ENCODE measurements at regions not wholly inside any gene's neighbourhood (a gene's known extent, or its start where the extent isn't known, plus 50 kb on each side); places are given as distances from the start of the nearest gene placed in this dataset.

DNA sequence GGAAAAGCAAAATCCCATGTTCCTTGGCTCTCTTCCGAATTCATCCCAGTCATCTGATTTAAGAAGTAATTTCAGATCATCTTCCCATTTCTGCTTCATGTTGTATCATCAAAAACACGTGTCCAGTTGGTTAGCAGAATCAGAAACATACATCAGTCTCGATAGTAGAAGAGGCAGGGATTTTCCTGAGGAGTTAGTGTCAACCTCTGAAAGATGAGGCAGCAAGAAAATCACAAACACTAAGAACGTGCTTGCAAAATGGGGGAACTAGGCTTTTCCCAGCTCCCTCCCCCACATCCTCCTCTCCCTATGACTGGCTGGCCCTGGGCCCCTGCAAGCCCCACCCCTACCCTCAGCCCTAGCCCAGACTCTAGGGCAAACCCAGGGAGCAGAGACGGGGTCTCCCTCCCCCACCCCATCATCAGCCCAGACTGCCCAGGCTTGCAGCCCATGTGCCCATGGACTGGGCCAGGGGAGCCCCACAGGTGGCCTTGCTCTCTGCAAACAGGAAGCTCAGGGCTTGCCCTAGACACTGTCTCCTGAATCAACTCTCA is 161.0 kb upstream of the ID2 start:
- POLR2A ChIA-PET = no interaction called here
- Histone ChIP-seq H3K4me1 (ENCODE audit: control insufficient read depth, insufficient read depth, low read length) (no peaks in the 10 kb centered on the region), H3K36me3 (ENCODE audit: control insufficient read depth in 2 of 2, insufficient read depth in 1 of 2, low read length in 2 of 2) (no peaks in the 10 kb centered on the region), H3K4me3 (ENCODE audit: low read depth, low read length) (no peak overlapping the region), H3K9me3 (ENCODE audit: control insufficient read depth, insufficient read depth, low read depth, low read length) (no peaks in the 10 kb centered on the region), H3K27ac (ENCODE audit: extremely low read depth, low read depth, low read length) (no peak overlapping the region)
- TF ChIP-seq ZNF394 (tag by site-specific recombination; IDR thresholded peaks at IDR 0.05; ENCODE audit: borderline replicate concordance) (no peak), HOXA7 (CRISPR knock-in tag; IDR thresholded peaks at IDR 0.05; ENCODE audit: borderline replicate concordance) (no peak), YY2 (tag by site-specific recombination; IDR thresholded peaks at IDR 0.05) (no peak), ZBTB44 (tag by site-specific recombination; IDR thresholded peaks at IDR 0.05) (no peak), ZNF768 (tag by site-specific recombination; IDR thresholded peaks at IDR 0.05) (no peak), ZNF624 (tag by site-specific recombination; IDR thresholded peaks at IDR 0.05) (no peak)
- TF ChIP-seq, protein P1, sequence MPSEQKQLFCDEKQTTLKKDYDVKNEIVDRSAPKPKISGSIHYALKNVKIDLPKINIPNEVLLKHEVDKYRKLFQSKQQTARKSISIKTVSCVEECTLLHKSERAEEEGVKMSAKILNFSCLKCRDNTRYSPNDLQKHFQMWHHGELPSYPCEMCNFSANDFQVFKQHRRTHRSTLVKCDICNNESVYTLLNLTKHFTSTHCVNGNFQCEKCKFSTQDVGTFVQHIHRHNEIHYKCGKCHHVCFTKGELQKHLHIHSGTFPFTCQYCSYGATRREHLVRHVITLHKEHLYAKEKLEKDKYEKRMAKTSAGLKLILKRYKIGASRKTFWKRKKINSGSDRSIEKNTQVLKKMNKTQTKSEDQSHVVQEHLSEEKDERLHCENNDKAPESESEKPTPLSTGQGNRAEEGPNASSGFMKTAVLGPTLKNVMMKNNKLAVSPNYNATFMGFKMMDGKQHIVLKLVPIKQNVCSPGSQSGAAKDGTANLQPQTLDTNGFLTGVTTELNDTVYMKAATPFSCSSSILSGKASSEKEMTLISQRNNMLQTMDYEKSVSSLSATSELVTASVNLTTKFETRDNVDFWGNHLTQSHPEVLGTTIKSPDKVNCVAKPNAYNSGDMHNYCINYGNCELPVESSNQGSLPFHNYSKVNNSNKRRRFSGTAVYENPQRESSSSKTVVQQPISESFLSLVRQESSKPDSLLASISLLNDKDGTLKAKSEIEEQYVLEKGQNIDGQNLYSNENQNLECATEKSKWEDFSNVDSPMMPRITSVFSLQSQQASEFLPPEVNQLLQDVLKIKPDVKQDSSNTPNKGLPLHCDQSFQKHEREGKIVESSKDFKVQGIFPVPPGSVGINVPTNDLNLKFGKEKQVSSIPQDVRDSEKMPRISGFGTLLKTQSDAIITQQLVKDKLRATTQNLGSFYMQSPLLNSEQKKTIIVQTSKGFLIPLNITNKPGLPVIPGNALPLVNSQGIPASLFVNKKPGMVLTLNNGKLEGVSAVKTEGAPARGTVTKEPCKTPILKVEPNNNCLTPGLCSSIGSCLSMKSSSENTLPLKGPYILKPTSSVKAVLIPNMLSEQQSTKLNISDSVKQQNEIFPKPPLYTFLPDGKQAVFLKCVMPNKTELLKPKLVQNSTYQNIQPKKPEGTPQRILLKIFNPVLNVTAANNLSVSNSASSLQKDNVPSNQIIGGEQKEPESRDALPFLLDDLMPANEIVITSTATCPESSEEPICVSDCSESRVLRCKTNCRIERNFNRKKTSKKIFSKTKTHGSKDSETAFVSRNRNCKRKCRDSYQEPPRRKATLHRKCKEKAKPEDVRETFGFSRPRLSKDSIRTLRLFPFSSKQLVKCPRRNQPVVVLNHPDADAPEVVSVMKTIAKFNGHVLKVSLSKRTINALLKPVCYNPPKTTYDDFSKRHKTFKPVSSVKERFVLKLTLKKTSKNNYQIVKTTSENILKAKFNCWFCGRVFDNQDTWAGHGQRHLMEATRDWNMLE (tag by site-specific recombination; conservative IDR thresholded peaks at IDR 0.05; ENCODE audit: low read depth) = no peak
- TF ChIP-seq, protein P2, sequence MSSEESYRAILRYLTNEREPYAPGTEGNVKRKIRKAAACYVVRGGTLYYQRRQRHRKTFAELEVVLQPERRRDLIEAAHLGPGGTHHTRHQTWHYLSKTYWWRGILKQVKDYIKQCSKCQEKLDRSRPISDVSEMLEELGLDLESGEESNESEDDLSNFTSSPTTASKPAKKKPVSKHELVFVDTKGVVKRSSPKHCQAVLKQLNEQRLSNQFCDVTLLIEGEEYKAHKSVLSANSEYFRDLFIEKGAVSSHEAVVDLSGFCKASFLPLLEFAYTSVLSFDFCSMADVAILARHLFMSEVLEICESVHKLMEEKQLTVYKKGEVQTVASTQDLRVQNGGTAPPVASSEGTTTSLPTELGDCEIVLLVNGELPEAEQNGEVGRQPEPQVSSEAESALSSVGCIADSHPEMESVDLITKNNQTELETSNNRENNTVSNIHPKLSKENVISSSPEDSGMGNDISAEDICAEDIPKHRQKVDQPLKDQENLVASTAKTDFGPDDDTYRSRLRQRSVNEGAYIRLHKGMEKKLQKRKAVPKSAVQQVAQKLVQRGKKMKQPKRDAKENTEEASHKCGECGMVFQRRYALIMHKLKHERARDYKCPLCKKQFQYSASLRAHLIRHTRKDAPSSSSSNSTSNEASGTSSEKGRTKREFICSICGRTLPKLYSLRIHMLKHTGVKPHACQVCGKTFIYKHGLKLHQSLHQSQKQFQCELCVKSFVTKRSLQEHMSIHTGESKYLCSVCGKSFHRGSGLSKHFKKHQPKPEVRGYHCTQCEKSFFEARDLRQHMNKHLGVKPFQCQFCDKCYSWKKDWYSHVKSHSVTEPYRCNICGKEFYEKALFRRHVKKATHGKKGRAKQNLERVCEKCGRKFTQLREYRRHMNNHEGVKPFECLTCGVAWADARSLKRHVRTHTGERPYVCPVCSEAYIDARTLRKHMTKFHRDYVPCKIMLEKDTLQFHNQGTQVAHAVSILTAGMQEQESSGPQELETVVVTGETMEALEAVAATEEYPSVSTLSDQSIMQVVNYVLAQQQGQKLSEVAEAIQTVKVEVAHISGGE (tag by site-specific recombination; conservative IDR thresholded peaks at IDR 0.05; ENCODE audit: low read depth) = no peak
- CTCF ChIA-PET = interaction anchor here (0.7 kb wide), 1 partner anchor 970 kb away, joined by 3 read pairs; no protein-coding TSS in a partner anchor

- POLR2A ChIA-PET = interaction anchor here (4.5 kb wide), 1 partner anchor 159 kb away, joined by 31 read pairs; the partner anchor contains the start of gene ID2
- no peaks in the 10 kb centered on the region for H3K36me3 ChIP-seq (ENCODE audit: control insufficient read depth in 2 of 2, insufficient read depth in 1 of 2, low read length in 2 of 2)
- TF ChIP-seq, protein P3, sequence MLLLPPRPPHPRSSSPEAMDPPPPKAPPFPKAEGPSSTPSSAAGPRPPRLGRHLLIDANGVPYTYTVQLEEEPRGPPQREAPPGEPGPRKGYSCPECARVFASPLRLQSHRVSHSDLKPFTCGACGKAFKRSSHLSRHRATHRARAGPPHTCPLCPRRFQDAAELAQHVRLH (tag by site-specific recombination; IDR thresholded peaks at IDR 0.05) = no peak
- TF ChIP-seq ZNF785 (tag by site-specific recombination; IDR thresholded peaks at IDR 0.05) (no peak), HOXA7 (CRISPR knock-in tag; IDR thresholded peaks at IDR 0.05; ENCODE audit: borderline replicate concordance) (no peak), ZBTB17 (tag by site-specific recombination; IDR thresholded peaks at IDR 0.05) (no peak), TSHZ1 (tag by site-specific recombination; IDR thresholded peaks at IDR 0.05; ENCODE audit: borderline replicate concordance) (no peak), BCL11A (tag by site-specific recombination; IDR thresholded peaks at IDR 0.05; ENCODE audit: low read depth) (no peak), ZNF10 (tag by site-specific recombination; IDR thresholded peaks at IDR 0.05) (no peak), ZNF223 (tag by site-specific recombination; IDR thresholded peaks at IDR 0.05) (no peak), ZNF623 (tag by site-specific recombination; IDR thresholded peaks at IDR 0.05) (no peak), ZEB2 (tag by site-specific recombination; IDR thresholded peaks at IDR 0.05) (no peak)
- CTCF ChIA-PET = interaction anchor here (0.6 to 1.2 kb wide), 2 partner anchors 22 to 1462 kb away, joined by 3 to 4 read pairs; no protein-coding TSS in a partner anchor
- H3K9me3 ChIP-seq (ENCODE audit: control insufficient read depth, insufficient read depth, low read depth, low read length) = no peaks in the 10 kb centered on the region
- no peak overlapping the region for H3K27ac ChIP-seq (ENCODE audit: extremely low read depth, low read depth, low read length)
- H3K4me1 ChIP-seq (ENCODE audit: control insufficient read depth, insufficient read depth, low read length) = no peaks in the 10 kb centered on the region
- H3K4me3 ChIP-seq (ENCODE audit: low read depth, low read length) = no peak overlapping the region
Measured at GRCh38 chr2:8522687-8523086, 159.2 kb upstream of the ID2 start.
